HCT116 (cell line): ENCODE measurements at regions not wholly inside any gene's neighbourhood (a gene's known extent, or its start where the extent isn't known, plus 50 kb on each side); places are given as distances from the start of the nearest gene placed in this dataset.

Experiments used
- ATAC-seq: fragments of 200-7000 bp; cut with Tn5 transposase; 2 replicates; pipeline ENCODE4 v1.9.1; 2020; ENCODE audit warnings: mild to moderate bottlenecking, moderate library complexity
- BruUV-seq: library from RNA; stranded (reverse); fragments of 400-500 nt; replicated peaks from 2 replicates; lab custom pipeline; 2021; lab: Mats Ljungman, UMichigan
- CTCF ChIA-PET: fragments of 300-600 bp; sonication (Branson Sonifier 250); formaldehyde crosslinking; loops from one replicate; lab custom pipeline; 2021; ENCODE audit warnings: antibody characterized with exemption; lab: Charles Lee
- POLR2A ChIA-PET: fragments of 300-600, 350-600 bp; sonication (Branson Sonifier 250); formaldehyde crosslinking; loops from one replicate; lab custom pipeline; 2021; ENCODE audit warnings: antibody characterized with exemption; lab: Charles Lee
- RAD21 ChIA-PET, 2 experiments: fragments of 300-600 bp; sonication (Branson Sonifier 250); formaldehyde crosslinking; loops; one replicate each; lab custom pipeline; 2023; ENCODE audit warnings: low total read pairs in 2 of 2; ENCODE audit not compliant: uncharacterized antibody in 2 of 2, unreplicated experiment in 2 of 2, low non-redundant PET in 1 of 2; lab: Charles Lee
- DNase-seq: peaks from one replicate; pipeline ENCODE4 v3.0.0-alpha.2; 2010; ENCODE audit warnings: low read depth, low spot score
- H2AFZ ChIP-seq: fragments of 200-600 bp; shearing (Covaris generic), sonication (generic); 2 replicates; pipeline ENCODE4 v1.6.1; 2017; ENCODE audit warnings: low read depth, mixed run types, mixed read lengths, antibody characterized with exemption, low read length; ENCODE audit not compliant: poor library complexity, severe bottlenecking
- H3K27ac ChIP-seq: 2 replicates; pipeline ENCODE4 v1.5.1; 2012; ENCODE audit warnings: low read depth, low read length
- H3K27me3 ChIP-seq: fragments of 200-600 bp; sonication (generic); 2 replicates; pipeline ENCODE4 v1.6.1; 2016; ENCODE audit warnings: mixed run types, low read length, mixed read lengths; ENCODE audit not compliant: insufficient read depth
- H3K36me3 ChIP-seq, 2 experiments: fragments of 200-500 bp in 1 of 2; fragments of 200-600 bp in 1 of 2; sonication (Bioruptor generic) in 1 of 2; sonication (generic) in 1 of 2; 2 replicates each; pipeline versions ENCODE4 v1.5.1 to v1.6.1; 2014 to 2016; ENCODE audit warnings: low read length in 2 of 2, inconsistent platforms in 1 of 2, mixed read lengths in 1 of 2, mixed run types in 1 of 2; ENCODE audit not compliant: insufficient read depth in 2 of 2, control insufficient read depth in 1 of 2
- H3K4me1 ChIP-seq, 2 experiments: fragments of 200-600 bp in 1 of 2; sonication (generic) in 1 of 2; 2 replicates each; pipeline versions ENCODE4 v1.5.1 to v1.6.1; 2012 to 2017; ENCODE audit warnings: low read length in 2 of 2, inconsistent platforms in 1 of 2, mild to moderate bottlenecking in 1 of 2, mixed read lengths in 1 of 2, mixed run types in 1 of 2, moderate library complexity in 1 of 2; ENCODE audit not compliant: insufficient read depth in 2 of 2, control insufficient read depth in 1 of 2
- H3K4me2 ChIP-seq: fragments of 200-600 bp; sonication (generic); 2 replicates; pipeline ENCODE4 v1.6.1; 2017; ENCODE audit warnings: mixed run types, low read length, mixed read lengths
- H3K4me3 ChIP-seq, 2 experiments: fragments of 200-600 bp in 1 of 2; sonication (generic) in 1 of 2; replicated peaks in 1 of 2; 2 replicates each; pipeline ENCODE4 v1.5.1; 2011 to 2016; ENCODE audit warnings: low read length in 2 of 2, control low read depth in 1 of 2, low read depth in 1 of 2, mild to moderate bottlenecking in 1 of 2, mixed read lengths in 1 of 2, mixed run types in 1 of 2
- H3K79me2 ChIP-seq: fragments of 200-600 bp; sonication (generic); 2 replicates; pipeline ENCODE4 v1.6.1; 2017; ENCODE audit warnings: mild to moderate bottlenecking, mixed run types, low read length, moderate library complexity, mixed read lengths; ENCODE audit not compliant: insufficient read depth
- H3K9ac ChIP-seq: fragments of 200-600 bp; sonication (generic); 2 replicates; pipeline ENCODE4 v1.6.1; 2016; ENCODE audit warnings: low read length, mixed read lengths
- H3K9me2 ChIP-seq: fragments of 200-600 bp; sonication (generic), shearing (Covaris generic); 2 replicates; pipeline ENCODE4 v1.6.1; 2017; ENCODE audit warnings: mixed run types, mild to moderate bottlenecking, moderate library complexity; ENCODE audit not compliant: insufficient read depth
- H3K9me3 ChIP-seq, 2 experiments: fragments of 200-500 bp in 1 of 2; fragments of 200-600 bp in 1 of 2; sonication (Bioruptor generic) in 1 of 2; sonication (generic) in 1 of 2; 2 replicates each; pipeline ENCODE4 v1.6.1; 2014 to 2017; ENCODE audit warnings: low read length in 2 of 2, mixed read lengths in 2 of 2, inconsistent platforms in 1 of 2, low read depth in 1 of 2, mild to moderate bottlenecking in 1 of 2, mixed run types in 1 of 2, moderate library complexity in 1 of 2; ENCODE audit not compliant: control insufficient read depth in 1 of 2, insufficient read depth in 1 of 2
- H4K20me1 ChIP-seq: fragments of 200-600 bp; sonication (generic), shearing (Covaris generic); 2 replicates; pipeline ENCODE4 v1.6.1; 2017; ENCODE audit warnings: mixed run types, mild to moderate bottlenecking, moderate library complexity; ENCODE audit not compliant: insufficient read depth
- CEBPB ChIP-seq: IDR thresholded peaks from 2 replicates; pipeline ENCODE4 v1.6.1; 2012; ENCODE audit warnings: low read depth
- EZH2 ChIP-seq: fragments of 200-600 bp; sonication (generic); IDR thresholded peaks from 2 replicates; pipeline ENCODE4 v1.6.1; 2017; ENCODE audit warnings: antibody characterized with exemption, mixed run types
- EZH2phosphoT487 ChIP-seq: fragments of 200-600 bp; IDR thresholded peaks from 2 replicates; pipeline ENCODE4 v1.6.1; 2018; ENCODE audit warnings: antibody characterized with exemption, borderline replicate concordance
- ZNF274 ChIP-seq: fragments of 200-500 bp; sonication (Bioruptor generic); IDR thresholded peaks from 2 replicates; pipeline ENCODE4 v1.6.1; 2014; ENCODE audit warnings: mild to moderate bottlenecking, low read depth, low read length, inconsistent platforms
- intact Hi-C: fragments of 100-400 bp; cut with micrococcal nuclease; formaldehyde crosslinking; loops from 2 replicates; pipeline ENCODE4 v1.10.0; 2022

- no peak for ATAC-seq
- Histone ChIP-seq H4K20me1 (no peaks in the 10 kb centered on the region), H3K27me3 (peaks cover 26% of the 10 kb centered on the region), H3K36me3 (no peaks in the 10 kb centered on the region), H2AFZ (no peak overlapping the region), H3K4me2 (no peak overlapping the region), H3K79me2 (no peaks in the 10 kb centered on the region), H3K4me1 (no peaks in the 10 kb centered on the region)
- RAD21 ChIA-PET: no interaction called here
- POLR2A ChIA-PET: no interaction called here
- no peak for DNase-seq
- intact Hi-C loops: no loop called here
- TF ChIP-seq ZNF274: no peak
- no peak for TF ChIP-seq EZH2phosphoT487
- TF ChIP-seq, all 23 proteins: peak for 0
- CTCF ChIA-PET: no interaction called here
- Histone ChIP-seq H3K9me3 (no peaks in the 10 kb centered on the region), H3K27ac (no peak overlapping the region), H3K9me2 (no peaks in the 10 kb centered on the region), H3K9ac (no peak overlapping the region), H3K4me3 (no peak overlapping the region)
- BruUV-seq: no TSS peak
Measured at GRCh38 chr6:153956808-153957207, 82.2 kb upstream of the OPRM1 start.

GRCh38 chr6:153949616-153950015, 89.4 kb upstream of the OPRM1 start:
- ChIA-PET RAD21 (no interaction called here), POLR2A (no interaction called here), CTCF (no interaction called here)
- intact Hi-C loops: loop anchor here (5.0 kb wide), 1 partner anchor 917 kb away; no protein-coding TSS in a partner anchor
- H3K4me2 ChIP-seq: no peak overlapping the region
- no peaks in the 10 kb centered on the region for H3K36me3 ChIP-seq
- no peak overlapping the region for H3K9ac ChIP-seq
- H3K27ac ChIP-seq: no peak overlapping the region
- DNase-seq (no peak), ATAC-seq (no peak)
- H3K4me3 ChIP-seq: no peak overlapping the region
- H3K27me3 ChIP-seq: peaks cover 21% of the 10 kb centered on the region
- no peaks in the 10 kb centered on the region for H3K79me2 ChIP-seq
- BruUV-seq: no TSS peak
- no peak overlapping the region for H2AFZ ChIP-seq
- no peaks in the 10 kb centered on the region for H3K4me1 ChIP-seq
- TF ChIP-seq EZH2 (no peak), CEBPB (no peak)
- H4K20me1 ChIP-seq: no peaks in the 10 kb centered on the region
- H3K9me3 ChIP-seq: no peaks in the 10 kb centered on the region
- no peaks in the 10 kb centered on the region for H3K9me2 ChIP-seq
